ENCODE measurements at regions not wholly inside any gene's neighbourhood (a gene's known extent, or its start where the extent isn't known, plus 50 kb on each side); places are given as distances from the start of the nearest gene placed in this dataset.
A peak's percentile ranks its signal among the peaks of the same experiment; 100 is the strongest.

- no peak for DNase-seq
These were observed 378.4 kb upstream of the PFKP start for GRCh38 chr10:2688958-2689357.

- DNase-seq, result no peak
These were observed 380.7 kb upstream of the PFKP start for GRCh38 chr10:2686691-2687090.

GRCh38 chr10:2682491-2682890 lies 384.9 kb upstream of the PFKP start:
- no peak for DNase-seq

GRCh38 chr10:2681891-2682290 lies 385.5 kb upstream of the PFKP start:
- no peak for DNase-seq

GRCh38 chr10:2680821-2681220 lies 386.5 kb upstream of the PFKP start:
- no peak for DNase-seq

- DNase-seq, result no peak
These were observed 387.7 kb upstream of the PFKP start for GRCh38 chr10:2679646-2680045.

GRCh38 chr10:2676455-2676854 lies 390.9 kb upstream of the PFKP start:
- no peak for DNase-seq

GRCh38 chr10:2674451-2674850 lies 392.9 kb upstream of the PFKP start:
- DNase-seq, result no peak

- DNase-seq, result no peak
These were observed 396.5 kb upstream of the PFKP start for GRCh38 chr10:2670864-2671263.

GRCh38 chr10:2665772-2666171 lies 401.6 kb upstream of the PFKP start:
- no peak for DNase-seq

- DNase-seq, result peak; percentile 3
These were observed 407.1 kb upstream of the PFKP start for GRCh38 chr10:2660276-2660675.

- DNase-seq, result no peak
These were observed 407.6 kb upstream of the PFKP start for GRCh38 chr10:2659660-2660209.

GRCh38 chr10:2658780-2659179 lies 408.6 kb upstream of the PFKP start:
- DNase-seq, result no peak

- no peak for DNase-seq
These were observed 417.0 kb upstream of the PFKP start for GRCh38 chr10:2650328-2650727.

- no peak for DNase-seq
These were observed 426.3 kb upstream of the PFKP start for GRCh38 chr10:2641028-2641427.

GRCh38 chr10:2633630-2634029 lies 433.7 kb upstream of the PFKP start:
- DNase-seq, result no peak

GRCh38 chr10:2631557-2632205 lies 435.7 kb upstream of the PFKP start:
- DNase-seq, result peak; percentile 12

- no peak for DNase-seq
These were observed 438.6 kb upstream of the PFKP start for GRCh38 chr10:2628705-2629104.

GRCh38 chr10:2627969-2628368 lies 439.4 kb upstream of the PFKP start:
- no peak for DNase-seq

- no peak for DNase-seq
These were observed 442.3 kb upstream of the PFKP start for GRCh38 chr10:2625094-2625493.

- DNase-seq, result no peak
These were observed 443.6 kb upstream of the PFKP start for GRCh38 chr10:2623675-2624274.

- no peak for DNase-seq
These were observed 446.4 kb upstream of the PFKP start for GRCh38 chr10:2620827-2621521.

- DNase-seq, result peak; percentile 55
These were observed 447.4 kb upstream of the PFKP start for GRCh38 chr10:2619916-2620315.

GRCh38 chr10:2619472-2619871 lies 447.9 kb upstream of the PFKP start:
- peak; percentile 81 for DNase-seq

Measured in NCI-H748 treated with DMSO at 0.1 percent for 48 hours (cell line).